NCI-H146 (cell line): ENCODE measurements at regions not wholly inside any gene's neighbourhood (a gene's known extent, or its start where the extent isn't known, plus 50 kb on each side); places are given as distances from the start of the nearest gene placed in this dataset.

ENCODE experiments used
- DNase-seq: peaks from one replicate; lab custom pipeline; 2025; lab: John Stamatoyannopoulos, UW

DNA sequence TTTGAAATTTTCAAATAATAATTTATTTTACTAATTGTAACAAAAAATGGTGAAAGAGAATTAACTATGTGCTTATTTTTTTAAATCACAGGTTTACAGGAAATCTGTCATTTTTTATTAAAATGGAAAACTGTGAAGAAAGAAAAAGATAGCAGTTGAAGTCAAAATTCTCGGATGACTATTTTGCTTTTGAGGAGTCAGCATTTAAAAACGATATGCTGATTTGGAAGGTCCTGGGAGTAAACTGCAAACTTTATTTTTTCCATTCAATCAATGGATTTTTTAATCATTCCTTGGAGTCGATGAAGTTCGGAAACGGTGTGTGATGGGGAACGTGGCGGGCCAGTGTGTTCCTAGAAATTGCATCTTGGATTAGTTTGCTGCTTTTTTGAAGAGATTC is 258.9 kb upstream of the NAV3 start:
- DNase-seq: no peak

DNA sequence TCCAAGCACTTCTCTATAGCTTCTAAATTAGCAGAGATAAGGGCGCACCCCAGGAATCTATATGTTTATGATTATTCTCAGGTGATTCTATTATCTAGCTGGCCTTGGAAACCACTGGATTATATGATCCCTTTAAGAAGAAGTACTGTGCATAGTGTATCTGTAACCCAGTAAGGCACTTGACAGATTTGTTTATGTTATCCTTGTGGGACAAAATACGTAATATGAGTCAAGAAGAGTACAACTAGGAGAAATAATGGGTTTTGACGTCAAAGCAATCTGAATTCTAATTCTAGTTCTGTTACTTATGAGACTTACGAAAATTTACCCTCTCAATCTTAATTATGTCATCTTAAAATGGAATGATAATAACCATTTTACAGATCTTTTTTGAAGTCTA is 259.6 kb upstream of the NAV3 start:
- DNase-seq: no peak

- no peak for DNase-seq
These were observed 260.8 kb upstream of the NAV3 start for GRCh38 chr12:77569876-77570275.

GRCh38 chr12:77560714-77561113 is 270.0 kb upstream of the NAV3 start:
- DNase-seq: no peak

GRCh38 chr12:77559400-77560074 is 271.2 kb upstream of the NAV3 start:
- DNase-seq: no peak

DNA sequence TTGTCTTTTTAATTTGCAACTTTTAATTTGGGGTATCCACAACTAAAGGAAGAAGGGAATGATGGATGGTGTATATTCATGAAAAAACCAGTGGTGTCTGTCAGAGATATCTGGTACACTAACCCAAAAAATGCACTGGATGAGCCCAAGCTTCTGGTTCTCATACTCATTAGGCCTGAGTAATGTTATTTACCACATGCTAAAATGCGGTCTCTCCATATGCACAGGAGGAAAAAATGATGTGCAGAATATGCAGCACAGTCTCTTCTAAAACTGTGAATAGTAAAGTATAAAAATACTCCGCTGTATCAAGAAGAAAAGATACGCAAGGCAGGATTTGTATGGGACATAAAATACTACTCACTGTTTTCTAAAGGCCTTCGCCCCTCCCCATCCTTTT is 275.6 kb upstream of the NAV3 start:
- no peak for DNase-seq

DNA sequence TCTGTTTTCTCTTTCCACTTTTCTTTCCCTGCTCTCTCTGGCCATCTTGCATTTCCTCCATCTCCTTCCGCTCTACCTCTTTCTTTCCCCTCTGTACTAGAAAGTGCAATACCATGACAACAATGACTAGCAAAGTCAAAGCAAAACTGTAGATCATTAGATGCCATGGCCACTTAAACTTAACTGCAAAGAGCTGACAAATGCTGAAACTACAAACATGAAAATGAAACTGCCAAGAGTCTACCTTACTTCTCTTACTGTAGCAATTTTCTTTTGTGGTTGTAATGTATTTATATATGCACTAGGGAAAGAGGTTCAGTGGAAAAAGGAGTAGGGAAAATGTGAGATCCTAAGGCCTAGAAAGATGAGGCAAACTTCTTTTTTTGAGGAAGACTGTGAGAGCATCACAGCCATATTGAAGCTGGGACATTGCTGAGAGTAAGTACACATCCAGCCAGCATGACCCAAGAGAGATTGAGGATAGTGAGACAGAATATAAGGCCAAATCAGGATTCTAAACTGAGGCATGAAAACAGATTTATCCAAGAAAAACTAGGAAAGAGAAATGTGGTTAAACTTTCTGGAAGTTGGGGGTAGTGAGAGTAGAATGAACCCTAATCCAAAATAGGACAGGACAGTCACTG is 276.6 kb upstream of the NAV3 start:
- DNase-seq: no peak

DNA sequence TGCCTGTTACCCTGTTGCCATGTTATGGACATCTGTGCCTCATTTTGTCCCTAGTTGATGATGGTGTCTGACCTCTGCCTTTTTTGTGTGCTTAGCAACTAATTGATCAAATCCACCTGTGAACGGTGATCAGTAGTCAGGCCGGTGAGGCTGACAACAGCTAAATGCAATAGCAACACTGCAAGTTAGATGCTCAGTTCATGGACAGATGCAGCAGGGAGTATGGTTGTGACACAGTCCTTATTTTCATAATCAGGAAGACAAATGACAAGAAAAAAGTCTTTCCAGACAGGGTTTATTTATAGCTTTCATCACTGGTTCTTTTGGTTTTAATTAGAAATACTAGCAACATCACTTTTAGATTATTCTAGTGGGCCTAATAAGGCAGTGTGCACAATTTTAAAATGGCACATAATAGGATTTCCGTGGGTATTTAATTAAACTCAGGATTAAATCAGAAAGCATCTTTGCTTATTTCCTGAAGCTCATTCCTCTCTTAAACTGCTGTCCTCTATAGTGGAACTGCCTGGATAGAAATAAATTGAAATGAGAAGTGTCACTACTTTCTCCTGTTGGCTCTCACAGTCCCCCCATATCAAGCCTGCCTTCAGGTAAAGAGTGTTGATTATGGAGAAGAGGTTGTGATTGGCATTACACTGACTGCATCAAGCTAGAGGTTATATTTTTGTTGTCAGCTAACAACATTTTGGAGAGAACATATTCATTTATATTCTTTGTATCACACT is 281.1 kb upstream of the NAV3 start:
- no peak for DNase-seq

DNA sequence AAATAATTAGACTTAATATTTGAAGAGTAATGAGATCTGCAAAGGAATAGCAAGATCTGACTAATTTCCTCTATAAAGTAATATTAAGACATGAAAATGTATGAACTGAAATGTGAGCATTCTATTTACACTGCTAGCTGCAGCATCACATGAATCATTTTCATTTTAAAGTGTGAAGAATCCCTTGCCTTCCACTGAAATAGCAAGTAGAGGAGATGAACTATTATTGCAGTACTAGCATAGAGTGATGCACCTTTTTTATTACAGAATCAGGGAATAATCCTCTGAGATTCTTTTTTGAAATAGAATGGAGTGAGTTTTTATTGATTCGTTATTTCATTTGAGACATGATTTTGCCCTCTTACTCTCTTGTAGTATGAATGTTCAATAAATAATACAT is 281.9 kb upstream of the NAV3 start:
- DNase-seq: no peak

DNA sequence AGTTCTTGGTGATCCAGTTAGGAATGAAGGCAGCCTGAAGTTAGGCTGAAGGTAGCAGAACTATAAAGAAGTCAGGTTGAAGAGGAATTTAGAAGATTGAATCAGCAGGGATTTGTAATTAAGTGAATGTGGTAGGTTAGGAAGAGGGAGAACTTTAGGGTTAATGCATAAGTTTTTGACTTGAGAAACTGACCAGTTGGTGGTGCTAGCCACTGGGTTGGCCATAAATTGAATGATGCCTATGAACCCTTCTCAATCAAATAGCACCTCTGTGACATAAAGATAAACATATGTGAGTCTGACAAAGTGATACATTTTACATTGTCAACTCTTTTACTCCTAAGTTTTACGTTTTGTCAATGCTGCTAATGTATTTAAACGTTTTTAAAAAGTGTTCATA is 290.6 kb upstream of the NAV3 start:
- DNase-seq: no peak

DNA sequence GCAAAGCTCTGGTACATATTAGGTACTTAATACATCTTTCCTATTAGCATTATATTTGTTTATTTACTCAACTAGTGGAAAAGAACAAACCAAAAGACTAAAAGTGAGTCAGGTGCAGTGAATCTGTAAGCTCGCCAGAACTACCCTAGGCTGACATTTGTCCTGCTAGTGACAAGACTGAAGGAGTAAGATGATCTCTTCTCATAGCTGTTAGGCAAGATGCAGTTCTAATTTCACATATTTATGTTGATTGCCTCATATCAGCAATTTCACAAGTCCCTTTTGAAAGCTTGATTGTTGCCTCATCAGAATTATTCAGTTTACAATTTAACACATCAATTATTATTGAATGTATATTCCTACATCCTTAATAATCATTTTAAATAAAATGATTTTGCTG is 293.0 kb upstream of the NAV3 start:
- DNase-seq: no peak

- no peak for DNase-seq
These were observed 295.0 kb upstream of the NAV3 start for GRCh38 chr12:77535734-77536133.

DNA sequence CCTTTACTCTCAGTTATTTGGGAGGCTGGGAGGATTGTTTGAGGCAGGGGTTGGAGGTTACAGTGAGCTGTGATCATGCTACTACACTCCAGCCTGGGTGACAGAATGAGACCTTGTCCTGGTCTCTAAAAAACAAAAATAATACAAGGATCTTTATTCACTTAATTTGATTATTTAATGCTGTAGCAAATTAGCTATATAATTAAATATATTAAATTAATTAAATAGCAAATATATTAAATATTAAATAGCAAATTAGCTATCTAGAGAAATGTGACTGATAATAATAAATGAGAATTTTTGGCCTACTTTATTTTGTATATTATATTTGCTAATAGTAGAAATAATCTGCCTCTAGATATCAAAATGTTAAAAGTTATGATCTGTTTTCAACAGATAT is 298.8 kb upstream of the NAV3 start:
- DNase-seq: no peak

- no peak for DNase-seq
These were observed 308.4 kb upstream of the NAV3 start for GRCh38 chr12:77522247-77522646.

- no peak for DNase-seq
These were observed 309.1 kb upstream of the NAV3 start for GRCh38 chr12:77521508-77522115.

DNA sequence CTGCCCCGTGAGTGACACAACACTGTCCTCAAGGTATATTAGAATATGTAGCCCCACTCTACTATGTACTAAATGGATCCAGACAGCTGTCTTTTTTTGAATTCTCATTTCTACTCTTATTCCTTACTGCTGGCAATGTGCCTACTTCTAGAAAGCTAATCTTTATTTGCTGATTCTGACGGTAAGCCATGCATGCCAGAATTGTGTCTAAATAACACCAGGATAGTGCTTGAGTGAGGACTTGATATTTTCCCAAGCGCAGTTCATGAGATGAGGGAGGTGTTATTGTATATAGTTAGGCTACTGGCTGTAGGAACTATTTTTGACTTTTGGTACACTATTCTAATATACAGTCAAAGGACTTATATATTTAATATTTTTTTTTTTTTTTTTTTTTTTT is 316.2 kb upstream of the NAV3 start:
- DNase-seq: no peak

- no peak for DNase-seq
These were observed 319.7 kb upstream of the NAV3 start for GRCh38 chr12:77510985-77511384.

DNA sequence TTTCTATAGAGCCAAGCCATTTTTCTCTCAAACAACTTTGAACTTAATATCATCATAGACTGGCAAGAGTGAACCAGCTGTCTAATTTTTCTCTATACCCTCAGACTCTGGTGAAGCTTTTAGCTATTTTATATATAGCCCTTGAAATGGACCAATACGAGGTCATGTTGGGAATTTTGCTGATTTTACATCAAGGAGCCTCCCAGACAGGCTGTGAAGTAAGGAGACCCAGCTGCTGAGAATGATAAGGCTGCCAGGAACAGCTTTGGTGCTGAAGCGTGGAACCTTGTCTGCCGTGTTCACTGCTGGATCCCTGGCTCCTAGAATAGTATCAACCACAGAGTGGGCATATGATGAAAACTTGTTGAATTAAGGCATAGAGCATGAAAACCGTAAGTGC is 326.2 kb upstream of the NAV3 start:
- DNase-seq: no peak

DNA sequence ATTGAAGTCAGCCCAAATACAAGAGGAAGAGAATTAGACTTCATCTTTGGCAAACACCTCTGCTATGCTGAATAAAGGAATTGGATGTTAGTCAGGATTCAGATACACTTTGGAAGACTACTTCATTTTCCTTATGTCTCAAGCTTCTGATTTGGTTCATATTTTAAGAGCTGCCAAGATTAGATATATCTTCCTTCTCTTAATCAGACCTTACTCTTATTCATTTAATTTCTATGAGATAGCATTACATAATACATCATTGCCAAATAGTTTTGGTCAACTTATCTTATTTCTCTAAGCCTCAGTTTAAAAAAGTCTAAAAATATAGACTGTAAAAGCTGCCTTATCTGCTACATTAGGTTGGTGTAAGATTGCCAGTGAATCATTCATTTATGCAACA is 330.6 kb upstream of the NAV3 start:
- DNase-seq: no peak

DNA sequence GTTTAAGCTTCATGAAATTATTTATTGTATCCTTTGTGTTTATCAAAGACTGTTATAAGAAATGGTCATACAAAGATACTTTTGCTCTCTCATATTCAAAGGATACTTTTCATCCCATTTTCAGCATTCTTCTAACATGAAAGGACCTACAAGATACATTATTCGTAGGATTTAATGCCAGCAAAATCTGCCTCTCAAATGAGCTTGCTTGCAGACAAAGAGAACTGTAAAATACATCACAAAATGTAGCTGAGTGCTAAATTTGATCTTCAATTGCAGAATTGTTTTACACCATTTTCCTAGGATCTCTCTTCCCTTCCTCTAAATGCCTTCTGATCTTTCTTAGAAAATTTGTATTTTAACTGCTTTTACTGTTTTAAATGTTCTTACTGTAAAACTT is 333.0 kb upstream of the NAV3 start:
- DNase-seq: no peak

DNA sequence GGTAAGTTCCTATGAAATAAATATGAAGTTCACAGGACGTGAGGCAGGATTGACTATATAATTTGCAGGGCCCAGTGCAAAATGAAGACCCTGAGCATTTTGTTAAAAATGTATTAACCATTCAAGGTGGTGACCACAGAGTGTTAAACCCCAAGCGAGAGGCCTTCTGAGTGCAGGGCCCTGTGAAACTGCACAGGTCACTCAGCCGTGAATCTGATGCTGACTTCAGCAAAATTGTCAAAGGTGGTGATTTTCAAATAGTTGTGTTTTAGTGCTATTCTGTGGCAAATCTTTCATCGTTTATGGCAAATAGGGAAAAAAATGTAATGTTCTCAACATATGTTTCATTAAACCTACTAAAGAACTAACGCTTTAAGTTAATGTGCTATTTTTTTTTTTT is 334.0 kb upstream of the NAV3 start:
- no peak for DNase-seq

DNA sequence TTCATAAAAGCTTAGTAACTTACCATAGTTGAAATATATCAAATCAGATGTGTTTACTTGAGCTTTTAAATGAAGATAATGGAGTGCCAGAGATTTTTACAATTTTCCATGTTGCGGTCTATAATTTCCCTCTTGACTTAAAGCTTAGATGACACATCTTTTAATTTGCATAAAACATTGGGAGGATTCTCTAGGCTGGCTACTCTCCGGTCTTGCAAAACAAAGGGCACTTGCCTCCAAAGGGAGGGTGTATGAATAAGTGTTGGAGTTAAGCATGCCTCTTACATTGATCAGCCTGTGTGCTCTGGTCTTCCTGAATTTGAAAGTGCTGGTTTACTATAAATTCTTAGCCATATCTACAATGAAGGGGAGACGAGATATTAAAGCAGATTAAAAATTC is 336.4 kb upstream of the NAV3 start:
- DNase-seq: no peak
